Hepatocyte (in vitro differentiated cells): ENCODE measurements at regions not wholly inside any gene's neighbourhood (a gene's known extent, or its start where the extent isn't known, plus 50 kb on each side); places are given as distances from the start of the nearest gene placed in this dataset.
A peak's percentile ranks its signal among the peaks of the same experiment; 100 is the strongest.
"Not testable (repeated sequence)": the region's sequence is repeated elsewhere in the genome, so short reads cannot be mapped to it uniquely, and the experiment has no call there.

Experiments
- DNase-seq: peaks from one replicate; pipeline ENCODE4 v3.0.0-alpha.2; 2016; ENCODE audit warnings: low spot score
- H2AFZ ChIP-seq: fragments of 200-600 bp; sonication (generic); 2 replicates; pipeline ENCODE4 v1.6.0; 2016; ENCODE audit warnings: antibody characterized with exemption, mild to moderate bottlenecking
- H3K27ac ChIP-seq: fragments of 200-600 bp; sonication (generic); 2 replicates; pipeline ENCODE4 v1.5.1; 2016; ENCODE audit warnings: mild to moderate bottlenecking
- H3K27me3 ChIP-seq: fragments of 200-600 bp; sonication (generic); 2 replicates; pipeline ENCODE4 v1.6.1; 2016
- H3K36me3 ChIP-seq: fragments of 200-600 bp; sonication (generic); replicated peaks from 2 replicates; pipeline ENCODE4 v1.5.1; 2016; ENCODE audit warnings: low read depth; ENCODE audit not compliant: insufficient read depth
- H3K4me1 ChIP-seq: fragments of 200-600 bp; sonication (generic); 2 replicates; pipeline ENCODE4 v1.5.1; 2016; ENCODE audit warnings: mild to moderate bottlenecking, moderate library complexity; ENCODE audit not compliant: insufficient read depth
- H3K4me2 ChIP-seq: fragments of 200-600 bp; sonication (generic); 2 replicates; pipeline ENCODE4 v1.6.0; 2016
- H3K4me3 ChIP-seq: fragments of 200-600 bp; sonication (generic); 2 replicates; pipeline ENCODE4 v1.5.1; 2016; ENCODE audit warnings: mild to moderate bottlenecking
- H3K79me2 ChIP-seq: fragments of 200-600 bp; sonication (generic); 2 replicates; pipeline ENCODE4 v1.6.0; 2017; ENCODE audit warnings: mild to moderate bottlenecking
- H3K9me2 ChIP-seq: fragments of 200-600 bp; sonication (generic); replicated peaks from 2 replicates; pipeline ENCODE4 v1.6.0; 2017; ENCODE audit warnings: mild to moderate bottlenecking; ENCODE audit not compliant: insufficient read depth
- H3K9me3 ChIP-seq: fragments of 200-600 bp; sonication (generic); 2 replicates; pipeline ENCODE4 v1.5.1; 2016; ENCODE audit warnings: low read depth, mild to moderate bottlenecking
- H4K20me1 ChIP-seq: fragments of 200-600 bp; sonication (generic); 2 replicates; pipeline ENCODE4 v1.6.0; 2016; ENCODE audit warnings: mild to moderate bottlenecking; ENCODE audit not compliant: insufficient read depth, poor library complexity, severe bottlenecking
- EZH2 ChIP-seq: fragments of 200-600 bp; sonication (generic); IDR thresholded peaks from 2 replicates; pipeline ENCODE4 v1.6.1; 2016; ENCODE audit warnings: antibody characterized with exemption, mild to moderate bottlenecking, borderline replicate concordance
- EZH2phosphoT487 ChIP-seq: fragments of 200-600 bp; sonication (generic); IDR thresholded peaks from one replicate; pipeline ENCODE4 v1.6.1; 2018; ENCODE audit warnings: antibody characterized with exemption, mild to moderate bottlenecking, low read depth, moderate library complexity; ENCODE audit not compliant: unreplicated experiment, severe bottlenecking
- WGBS: methylation state at CpG from one replicate; pipeline ENCODE4 v1.1.6; 2016; ENCODE audit warnings: low lambda C conversion rate; ENCODE audit errors: missing lambda C conversion rate; 5-methylcytosine and 5-hydroxymethylcytosine counted together
- TF ChIP-seq, protein P1 (sequence below): fragments of 200-600 bp; sonication (generic); IDR thresholded peaks from 2 replicates; pipeline ENCODE4 v1.5.1; 2016; ENCODE audit warnings: antibody characterized with exemption, mild to moderate bottlenecking; ENCODE audit not compliant: poor library complexity

DNA sequence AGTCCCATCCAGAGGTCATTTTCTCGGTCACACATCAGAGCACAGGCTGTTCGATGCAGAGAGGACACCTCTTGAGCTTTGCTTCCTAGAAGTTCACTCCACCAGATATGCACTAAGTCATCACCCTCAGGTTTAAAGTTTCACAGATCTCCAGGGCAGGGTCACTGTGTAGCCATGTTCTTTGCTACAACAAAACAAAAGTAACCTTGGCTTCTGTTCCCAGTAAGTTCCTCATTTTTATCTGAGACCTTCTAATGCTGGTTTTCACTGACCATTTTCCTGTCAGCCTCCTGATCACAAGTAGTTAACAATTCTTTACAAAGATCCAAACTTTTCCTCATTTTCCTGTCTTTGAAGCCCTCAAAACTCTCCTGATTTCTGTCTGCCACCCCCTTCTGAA lies 97.5 kb upstream of the CTSV start:
- no peaks in the 10 kb centered on the region for H3K79me2 ChIP-seq
- WGBS: 84% methylated on average over 2 of the region's 2 CpGs
- DNase-seq: no peak

DNA sequence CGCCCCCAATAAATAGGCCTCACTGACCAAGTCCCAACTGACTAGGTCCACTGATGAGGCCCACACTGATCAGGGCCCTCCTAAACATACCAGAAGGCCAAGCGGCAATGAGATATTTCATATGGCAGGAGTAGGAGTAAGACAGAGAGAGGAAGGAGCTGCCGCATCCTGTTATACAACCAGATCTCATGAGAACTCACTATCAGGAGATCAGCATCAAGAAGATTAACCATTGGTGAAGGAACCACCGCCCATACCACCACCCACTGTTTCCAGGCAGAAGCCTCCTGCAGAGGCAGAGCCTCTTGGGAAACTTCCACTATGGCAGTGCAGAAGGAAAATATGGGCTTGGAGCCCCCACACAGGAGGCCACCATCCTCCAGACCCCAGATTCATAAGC lies 95.0 kb upstream of the CTSV start:
- DNase-seq, H3K9me3 ChIP-seq, H3K4me1 ChIP-seq, H3K4me2 ChIP-seq, H3K27me3 ChIP-seq, H3K9me2 ChIP-seq, H3K79me2 ChIP-seq, H3K27ac ChIP-seq, H4K20me1 ChIP-seq, H3K36me3 ChIP-seq, H2AFZ ChIP-seq, H3K4me3 ChIP-seq: not testable (repeated sequence)
- WGBS: 94% methylated on average over 4 of the region's 4 CpGs

More for the DNA sequence above, 97.5 kb upstream of the CTSV start:
- Histone ChIP-seq H2AFZ (no peak overlapping the region), H3K4me3 (no peak overlapping the region), H3K27me3 (no peaks in the 10 kb centered on the region), H3K27ac (peak overlapping the region; percentile 23), H3K9me2 (no peaks in the 10 kb centered on the region), H3K36me3 (no peaks in the 10 kb centered on the region), H3K4me2 (no peak overlapping the region), H3K4me1 (no peaks in the 10 kb centered on the region), H3K9me3 (no peaks in the 10 kb centered on the region), H4K20me1 (no peaks in the 10 kb centered on the region)
- TF ChIP-seq EZH2 (no peak), EZH2phosphoT487 (no peak)
- TF ChIP-seq, protein P1, sequence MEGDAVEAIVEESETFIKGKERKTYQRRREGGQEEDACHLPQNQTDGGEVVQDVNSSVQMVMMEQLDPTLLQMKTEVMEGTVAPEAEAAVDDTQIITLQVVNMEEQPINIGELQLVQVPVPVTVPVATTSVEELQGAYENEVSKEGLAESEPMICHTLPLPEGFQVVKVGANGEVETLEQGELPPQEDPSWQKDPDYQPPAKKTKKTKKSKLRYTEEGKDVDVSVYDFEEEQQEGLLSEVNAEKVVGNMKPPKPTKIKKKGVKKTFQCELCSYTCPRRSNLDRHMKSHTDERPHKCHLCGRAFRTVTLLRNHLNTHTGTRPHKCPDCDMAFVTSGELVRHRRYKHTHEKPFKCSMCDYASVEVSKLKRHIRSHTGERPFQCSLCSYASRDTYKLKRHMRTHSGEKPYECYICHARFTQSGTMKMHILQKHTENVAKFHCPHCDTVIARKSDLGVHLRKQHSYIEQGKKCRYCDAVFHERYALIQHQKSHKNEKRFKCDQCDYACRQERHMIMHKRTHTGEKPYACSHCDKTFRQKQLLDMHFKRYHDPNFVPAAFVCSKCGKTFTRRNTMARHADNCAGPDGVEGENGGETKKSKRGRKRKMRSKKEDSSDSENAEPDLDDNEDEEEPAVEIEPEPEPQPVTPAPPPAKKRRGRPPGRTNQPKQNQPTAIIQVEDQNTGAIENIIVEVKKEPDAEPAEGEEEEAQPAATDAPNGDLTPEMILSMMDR: no peak

DNA sequence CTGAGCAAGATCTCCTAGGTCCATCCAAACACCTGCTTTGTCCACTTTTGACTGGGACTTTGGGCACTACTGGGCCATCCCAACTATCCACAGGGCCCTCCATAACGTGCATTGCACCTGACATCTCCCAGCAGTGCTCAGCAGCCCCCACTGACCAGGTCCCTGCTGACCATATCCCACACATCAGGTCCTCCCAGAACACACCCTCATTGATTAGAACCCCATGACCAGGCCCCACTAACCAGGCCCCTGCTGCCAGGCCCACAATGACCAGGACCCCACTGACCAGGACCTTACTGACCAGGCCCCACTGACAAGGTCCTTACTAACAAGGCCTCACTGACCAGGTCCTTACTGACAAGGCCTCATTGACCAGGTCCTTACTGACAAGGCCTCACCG lies 93.9 kb upstream of the CTSV start:
- H2AFZ ChIP-seq: no peak overlapping the region
- H4K20me1 ChIP-seq: no peaks in the 10 kb centered on the region
- DNase-seq: no peak
- no peaks in the 10 kb centered on the region for H3K27me3 ChIP-seq
- no peak overlapping the region for H3K27ac ChIP-seq
- WGBS: 100% methylated on average over 2 of the region's 2 CpGs
- no peak overlapping the region for H3K4me3 ChIP-seq
- H3K4me1 ChIP-seq: peaks cover 3% of the 10 kb centered on the region
- TF ChIP-seq EZH2: no peak
- TF ChIP-seq EZH2phosphoT487: no peak
- TF ChIP-seq, protein P1: no peak
- no peaks in the 10 kb centered on the region for H3K9me2 ChIP-seq
- no peaks in the 10 kb centered on the region for H3K36me3 ChIP-seq
- H3K9me3 ChIP-seq: no peaks in the 10 kb centered on the region
- no peaks in the 10 kb centered on the region for H3K79me2 ChIP-seq
- no peak overlapping the region for H3K4me2 ChIP-seq

DNA sequence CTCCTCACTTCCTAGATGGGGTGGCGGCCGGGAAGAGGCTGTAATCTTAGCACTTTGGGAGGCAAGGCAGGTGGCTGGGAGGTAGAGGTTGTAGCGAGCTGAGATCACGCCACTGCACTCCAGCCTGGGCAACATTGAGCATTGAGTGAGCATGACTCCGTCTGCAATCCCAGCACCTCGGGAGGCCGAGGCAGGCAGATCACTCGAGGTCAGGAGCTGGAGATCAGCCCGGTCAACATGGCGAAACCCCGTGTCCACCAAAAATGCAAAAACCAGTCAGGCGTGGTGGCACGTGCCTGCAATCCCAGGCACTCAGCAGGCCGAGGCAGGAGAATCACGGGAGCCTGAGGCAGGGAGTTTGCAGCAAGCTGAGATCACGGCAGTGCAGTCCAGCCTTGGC lies 91.9 kb upstream of the CTSV start:
- not testable (repeated sequence) for H2AFZ ChIP-seq, H3K9me2 ChIP-seq, H3K27ac ChIP-seq, H3K9me3 ChIP-seq, DNase-seq, H3K79me2 ChIP-seq, H4K20me1 ChIP-seq, H3K4me1 ChIP-seq, H3K27me3 ChIP-seq, H3K4me2 ChIP-seq, H3K36me3 ChIP-seq, H3K4me3 ChIP-seq
- 98% methylated on average over 16 of the region's 16 CpGs for WGBS

DNA sequence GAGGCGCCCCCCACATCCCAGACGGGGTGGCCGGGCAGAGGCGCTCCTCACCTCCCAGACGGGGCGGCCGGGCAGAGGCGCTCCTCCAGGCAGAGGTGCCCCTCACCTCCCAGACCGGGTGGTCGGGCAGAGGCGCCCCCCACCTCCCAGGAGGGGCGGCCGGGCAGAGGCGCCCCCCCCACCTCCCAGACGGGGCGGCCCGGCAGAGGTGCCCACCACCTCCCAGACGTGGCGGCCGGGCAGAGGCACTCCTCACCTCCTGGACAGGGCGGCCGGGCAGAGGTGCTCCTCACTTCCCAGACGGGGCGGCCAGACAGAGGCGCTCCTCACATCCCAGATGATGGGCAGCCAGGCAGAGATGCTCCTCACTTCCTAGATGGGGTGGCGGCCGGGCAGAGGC lies 91.4 kb upstream of the CTSV start:
- not testable (repeated sequence) for H4K20me1 ChIP-seq, H3K9me3 ChIP-seq, H3K27me3 ChIP-seq, H3K9me2 ChIP-seq, H3K4me3 ChIP-seq, DNase-seq, H3K4me1 ChIP-seq, H2AFZ ChIP-seq, H3K36me3 ChIP-seq, H3K79me2 ChIP-seq, H3K4me2 ChIP-seq
- WGBS: 100% methylated on average over 3 of the region's 27 CpGs
- H3K27ac ChIP-seq: peak overlapping the region; percentile 72
